AG08396 (cell line): ENCODE measurements at regions not wholly inside any gene's neighbourhood (a gene's known extent, or its start where the extent isn't known, plus 50 kb on each side); places are given as distances from the start of the nearest gene placed in this dataset.

ENCODE experiments used
- DNase-seq: peaks from one replicate; pipeline ENCODE4 v3.0.0; 2012; ENCODE audit warnings: low spot score, mixed read lengths

GRCh38 chr3:5618170-5618569 lies 430.7 kb downstream of the EDEM1 start:
- DNase-seq = no peak

- DNase-seq = no peak
These were observed 442.9 kb downstream of the EDEM1 start for GRCh38 chr3:5630406-5630805.

GRCh38 chr3:5633960-5634359 lies 446.5 kb downstream of the EDEM1 start:
- DNase-seq = no peak

- no peak for DNase-seq
These were observed 446.9 kb downstream of the EDEM1 start for GRCh38 chr3:5634411-5634810.

- DNase-seq = no peak
These were observed 448.2 kb downstream of the EDEM1 start for GRCh38 chr3:5635746-5636145.

GRCh38 chr3:5638550-5638949 lies 451.0 kb downstream of the EDEM1 start:
- DNase-seq = no peak

- DNase-seq = no peak
These were observed 457.5 kb downstream of the EDEM1 start for GRCh38 chr3:5644773-5645670.

GRCh38 chr3:5645692-5646410 lies 458.3 kb downstream of the EDEM1 start:
- no peak for DNase-seq

- no peak for DNase-seq
These were observed 462.8 kb downstream of the EDEM1 start for GRCh38 chr3:5650303-5650702.

GRCh38 chr3:5651351-5651750 lies 463.8 kb downstream of the EDEM1 start:
- DNase-seq = no peak

GRCh38 chr3:5653426-5654143 lies 466.1 kb downstream of the EDEM1 start:
- no peak for DNase-seq

GRCh38 chr3:5657106-5657505 lies 469.6 kb downstream of the EDEM1 start:
- no peak for DNase-seq

GRCh38 chr3:5663601-5664000 lies 476.1 kb downstream of the EDEM1 start:
- no peak for DNase-seq

- DNase-seq = no peak
These were observed 478.9 kb downstream of the EDEM1 start for GRCh38 chr3:5666455-5666854.

- no peak for DNase-seq
These were observed 486.0 kb downstream of the EDEM1 start for GRCh38 chr3:5673521-5673920.

GRCh38 chr3:5675319-5675718 lies 487.8 kb downstream of the EDEM1 start:
- no peak for DNase-seq

- DNase-seq = no peak
These were observed 490.0 kb downstream of the EDEM1 start for GRCh38 chr3:5677555-5677954.

- no peak for DNase-seq
These were observed 490.7 kb downstream of the EDEM1 start for GRCh38 chr3:5678248-5678647.

GRCh38 chr3:5678844-5679243 lies 491.3 kb downstream of the EDEM1 start:
- DNase-seq = no peak

GRCh38 chr3:5687230-5687629 lies 499.7 kb downstream of the EDEM1 start:
- no peak for DNase-seq

GRCh38 chr3:5690490-5690889 lies 503.0 kb downstream of the EDEM1 start:
- no peak for DNase-seq

- DNase-seq = no peak
These were observed 503.5 kb downstream of the EDEM1 start for GRCh38 chr3:5690904-5691532.
